IPS-15b (cell line): ENCODE measurements at regions not wholly inside any gene's neighbourhood (a gene's known extent, or its start where the extent isn't known, plus 50 kb on each side); places are given as distances from the start of the nearest gene placed in this dataset.

ENCODE experiments used
- H3K27me3 ChIP-seq: one replicate; pipeline ENCODE4 v1.6.1; 2013; ENCODE audit warnings: low read length; ENCODE audit not compliant: control insufficient read depth, insufficient read depth
- H3K36me3 ChIP-seq: one replicate; pipeline ENCODE4 v1.6.1; 2013; ENCODE audit warnings: low read length; ENCODE audit not compliant: control insufficient read depth, insufficient read depth
- H3K4me1 ChIP-seq: one replicate; pipeline ENCODE4 v1.6.1; 2013; ENCODE audit warnings: mild to moderate bottlenecking, low read length; ENCODE audit not compliant: control insufficient read depth, insufficient read depth
- H3K4me3 ChIP-seq: one replicate; pipeline ENCODE4 v1.5.1; 2013; ENCODE audit warnings: low read depth, low read length
- H3K9ac ChIP-seq: one replicate; pipeline ENCODE4 v1.6.1; 2013; ENCODE audit warnings: low read depth, mild to moderate bottlenecking, low read length
- H3K9me3 ChIP-seq: one replicate; pipeline ENCODE4 v1.6.1; 2013; ENCODE audit warnings: mild to moderate bottlenecking, low read length; ENCODE audit not compliant: control insufficient read depth, insufficient read depth

DNA sequence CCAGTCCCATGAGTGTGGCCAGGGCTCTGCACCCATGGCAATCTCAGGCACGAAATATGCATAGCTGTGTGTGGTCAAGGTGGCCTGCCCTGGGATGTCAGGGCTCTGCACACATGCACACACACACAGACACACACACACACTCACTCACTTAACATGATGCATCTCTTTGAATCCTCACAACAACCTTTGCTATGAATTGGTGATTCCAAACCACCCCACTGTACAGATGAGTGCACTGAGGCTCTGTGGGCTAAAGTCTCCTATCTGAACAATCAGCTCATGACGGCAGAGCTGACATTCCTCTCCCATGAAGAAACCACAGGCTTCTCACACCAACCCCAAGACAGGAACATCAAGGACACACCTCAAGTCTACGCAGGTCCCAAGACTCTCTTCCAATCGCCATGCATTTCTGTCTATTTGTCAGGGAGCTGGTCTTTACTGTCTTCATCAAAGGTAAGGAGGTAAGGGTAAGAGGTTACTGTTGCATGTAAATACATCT is 131.6 kb downstream of the ETS2 start:
- Histone ChIP-seq H3K9me3 (no peaks in the 10 kb centered on the region), H3K4me3 (no peak overlapping the region), H3K9ac (no peak overlapping the region), H3K4me1 (no peaks in the 10 kb centered on the region), H3K36me3 (no peaks in the 10 kb centered on the region), H3K27me3 (no peaks in the 10 kb centered on the region)

DNA sequence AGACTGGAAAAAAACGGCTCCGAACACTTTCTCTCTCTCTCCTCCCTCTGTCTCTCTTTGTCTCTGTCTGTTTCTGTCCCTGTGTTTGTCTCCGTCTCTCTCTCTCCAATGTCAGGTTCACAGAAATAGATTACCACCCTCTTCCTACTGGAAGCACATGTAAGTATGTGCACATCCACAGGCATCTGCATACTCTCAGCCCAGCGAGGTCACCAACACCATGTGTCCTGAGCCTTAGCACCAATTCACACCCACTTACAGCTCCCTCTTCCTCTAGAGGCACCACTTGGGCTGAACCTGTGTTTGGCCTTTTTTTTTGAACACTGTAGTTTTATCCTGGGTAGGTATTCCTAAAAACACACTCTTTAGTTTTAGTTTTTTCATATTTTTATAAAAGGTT is 130.5 kb downstream of the ETS2 start:
- Histone ChIP-seq H3K9ac (no peak overlapping the region), H3K4me3 (no peak overlapping the region), H3K27me3 (no peaks in the 10 kb centered on the region), H3K4me1 (no peaks in the 10 kb centered on the region), H3K9me3 (no peaks in the 10 kb centered on the region), H3K36me3 (no peaks in the 10 kb centered on the region)

GRCh38 chr21:38933731-38934130 is 128.0 kb downstream of the ETS2 start:
- H3K9me3 ChIP-seq = no peaks in the 10 kb centered on the region
- no peak overlapping the region for H3K9ac ChIP-seq
- H3K4me3 ChIP-seq = no peak overlapping the region
- no peaks in the 10 kb centered on the region for H3K27me3 ChIP-seq
- H3K4me1 ChIP-seq = no peaks in the 10 kb centered on the region
- H3K36me3 ChIP-seq = no peaks in the 10 kb centered on the region

GRCh38 chr21:38931291-38931690 is 125.6 kb downstream of the ETS2 start:
- no peak overlapping the region for H3K4me3 ChIP-seq

DNA sequence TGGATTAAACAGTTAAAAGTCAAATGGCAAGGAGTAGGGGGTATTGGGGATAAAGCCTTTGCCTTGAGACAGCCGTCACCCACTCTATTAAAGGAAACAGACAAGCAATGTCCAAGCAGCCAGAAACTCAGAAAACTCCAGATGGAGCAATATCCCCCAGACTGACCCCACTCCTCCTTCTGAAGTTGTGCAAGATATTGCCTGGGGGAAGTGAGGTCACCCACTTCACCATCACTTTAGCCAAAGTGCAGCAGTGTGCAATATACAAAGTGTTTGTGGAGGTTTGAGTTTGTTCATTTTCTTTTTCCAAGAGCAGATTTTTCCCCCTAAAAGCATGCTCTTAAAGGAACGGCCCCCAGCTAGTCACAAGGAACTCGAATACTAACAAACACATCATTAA is 125.1 kb downstream of the ETS2 start:
- no peaks in the 10 kb centered on the region for H3K36me3 ChIP-seq
- no peak overlapping the region for H3K9ac ChIP-seq
- no peaks in the 10 kb centered on the region for H3K27me3 ChIP-seq
- H3K4me3 ChIP-seq = no peak overlapping the region
- no peaks in the 10 kb centered on the region for H3K4me1 ChIP-seq
- no peaks in the 10 kb centered on the region for H3K9me3 ChIP-seq

More at GRCh38 chr21:38931291-38931690, 125.6 kb downstream of the ETS2 start:
- Histone ChIP-seq H3K4me1 (no peaks in the 10 kb centered on the region), H3K27me3 (no peaks in the 10 kb centered on the region), H3K36me3 (no peaks in the 10 kb centered on the region), H3K9ac (no peak overlapping the region), H3K9me3 (no peaks in the 10 kb centered on the region)

- Histone ChIP-seq H3K4me1 (no peaks in the 10 kb centered on the region), H3K27me3 (no peaks in the 10 kb centered on the region), H3K9me3 (no peaks in the 10 kb centered on the region), H3K36me3 (no peaks in the 10 kb centered on the region), H3K4me3 (no peak overlapping the region), H3K9ac (no peak overlapping the region)
Measured at GRCh38 chr21:38930066-38930465, 124.3 kb downstream of the ETS2 start.

DNA sequence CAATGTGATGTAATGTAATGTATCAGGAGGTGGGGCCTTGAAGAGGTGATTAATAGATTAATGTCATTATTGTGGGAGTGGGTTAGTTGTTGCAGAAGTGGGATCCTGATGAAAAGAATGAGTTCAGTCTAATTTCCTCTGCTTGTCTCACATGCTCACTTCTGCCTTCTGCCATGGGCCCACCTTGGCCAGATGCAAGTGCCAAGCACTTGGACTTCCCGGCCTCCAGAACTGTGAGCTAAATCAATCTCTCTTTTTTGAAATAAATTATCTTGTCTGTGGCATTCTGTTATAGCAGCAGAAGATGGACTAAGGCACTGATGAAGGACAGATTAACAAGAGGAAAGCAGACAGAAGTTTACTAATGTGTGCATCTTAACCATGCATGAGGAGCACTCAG is 123.9 kb downstream of the ETS2 start:
- no peaks in the 10 kb centered on the region for H3K27me3 ChIP-seq
- H3K4me1 ChIP-seq = no peaks in the 10 kb centered on the region
- no peaks in the 10 kb centered on the region for H3K36me3 ChIP-seq
- H3K4me3 ChIP-seq = no peak overlapping the region
- no peaks in the 10 kb centered on the region for H3K9me3 ChIP-seq
- no peak overlapping the region for H3K9ac ChIP-seq

GRCh38 chr21:38929142-38929541 is 123.4 kb downstream of the ETS2 start:
- H3K9ac ChIP-seq = no peak overlapping the region

DNA sequence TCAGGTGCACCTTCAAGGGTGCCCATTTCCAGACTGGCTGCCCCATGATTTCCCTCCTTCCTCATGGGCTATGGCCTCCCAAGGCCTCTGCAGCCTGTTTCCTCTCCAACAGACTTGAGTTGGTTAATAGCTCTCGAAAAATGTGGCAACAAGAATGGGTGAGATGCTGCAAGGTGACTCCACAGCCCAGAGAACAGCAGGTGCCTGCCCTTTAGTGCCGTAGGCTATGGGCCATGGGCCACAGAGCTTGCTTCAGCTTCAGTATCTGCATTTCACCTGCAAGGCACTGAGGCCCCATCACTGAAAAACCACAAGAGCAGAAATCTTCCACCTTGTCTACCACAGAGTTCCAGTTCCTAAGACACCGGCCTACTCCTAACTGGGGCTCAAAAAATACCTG is 122.0 kb downstream of the ETS2 start:
- Histone ChIP-seq H3K4me3 (no peak overlapping the region), H3K9ac (no peak overlapping the region), H3K27me3 (no peaks in the 10 kb centered on the region), H3K4me1 (no peaks in the 10 kb centered on the region), H3K36me3 (no peaks in the 10 kb centered on the region), H3K9me3 (no peaks in the 10 kb centered on the region)

More at GRCh38 chr21:38929142-38929541, 123.4 kb downstream of the ETS2 start:
- no peaks in the 10 kb centered on the region for H3K36me3 ChIP-seq
- H3K27me3 ChIP-seq = no peaks in the 10 kb centered on the region
- H3K4me1 ChIP-seq = no peaks in the 10 kb centered on the region
- H3K9me3 ChIP-seq = no peaks in the 10 kb centered on the region
- no peak overlapping the region for H3K4me3 ChIP-seq

DNA sequence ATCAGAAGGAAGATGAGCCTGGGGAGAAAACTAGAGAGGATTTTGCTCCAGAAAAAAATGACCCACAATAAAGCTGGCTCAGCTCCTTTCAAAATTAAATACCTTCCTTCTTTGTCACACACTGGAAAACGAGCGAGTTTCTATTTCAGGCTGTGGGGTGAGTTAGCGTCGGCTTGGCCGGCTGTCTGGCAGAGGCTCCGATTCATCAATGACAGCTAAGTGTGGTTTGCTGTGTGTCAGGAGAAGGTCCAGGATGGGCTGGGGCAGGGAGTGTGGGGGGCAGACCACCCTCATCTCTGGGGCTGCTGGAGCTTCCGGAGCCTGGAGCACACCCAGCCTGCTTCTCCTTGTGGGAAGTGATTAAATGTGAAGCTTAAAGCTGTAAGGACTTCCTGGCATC is 120.2 kb downstream of the ETS2 start:
- no peaks in the 10 kb centered on the region for H3K27me3 ChIP-seq

GRCh38 chr21:38925478-38925877 is 119.7 kb downstream of the ETS2 start:
- H3K9ac ChIP-seq = no peak overlapping the region
- no peaks in the 10 kb centered on the region for H3K9me3 ChIP-seq
- H3K4me1 ChIP-seq = no peaks in the 10 kb centered on the region
- H3K27me3 ChIP-seq = no peaks in the 10 kb centered on the region
- no peak overlapping the region for H3K4me3 ChIP-seq
- H3K36me3 ChIP-seq = no peaks in the 10 kb centered on the region

More for the DNA sequence above, 120.2 kb downstream of the ETS2 start:
- H3K4me3 ChIP-seq = no peak overlapping the region
- H3K36me3 ChIP-seq = no peaks in the 10 kb centered on the region
- H3K9me3 ChIP-seq = no peaks in the 10 kb centered on the region
- no peaks in the 10 kb centered on the region for H3K4me1 ChIP-seq
- no peak overlapping the region for H3K9ac ChIP-seq

- H3K4me3 ChIP-seq = no peak overlapping the region
- no peaks in the 10 kb centered on the region for H3K27me3 ChIP-seq
- H3K9me3 ChIP-seq = no peaks in the 10 kb centered on the region
- H3K4me1 ChIP-seq = no peaks in the 10 kb centered on the region
- no peaks in the 10 kb centered on the region for H3K36me3 ChIP-seq
- no peak overlapping the region for H3K9ac ChIP-seq
Measured at GRCh38 chr21:38924954-38925353, 119.2 kb downstream of the ETS2 start.
